Kidney epithelial cell (primary cell): ENCODE measurements at regions not wholly inside any gene's neighbourhood (a gene's known extent, or its start where the extent isn't known, plus 50 kb on each side); places are given as distances from the start of the nearest gene placed in this dataset.
"Not testable (repeated sequence)": the region's sequence is repeated elsewhere in the genome, so short reads cannot be mapped to it uniquely, and the experiment has no call there.

Experiments used
- DNase-seq: peaks from one replicate; pipeline ENCODE4 v3.0.0-alpha.2; 2010; ENCODE audit warnings: low read depth
- H3K27me3 ChIP-seq: 2 replicates; pipeline ENCODE4 v1.6.0; 2011; ENCODE audit warnings: low read length; ENCODE audit not compliant: control insufficient read depth, insufficient read depth
- H3K36me3 ChIP-seq: 2 replicates; pipeline ENCODE4 v1.5.1; 2011; ENCODE audit warnings: low read length; ENCODE audit not compliant: control insufficient read depth, insufficient read depth
- H3K4me3 ChIP-seq: 2 replicates; pipeline ENCODE4 v1.5.1; 2011; ENCODE audit warnings: low read depth, mild to moderate bottlenecking, control low read depth, low read length
- TF ChIP-seq, protein P1 (sequence below): IDR thresholded peaks from 2 replicates; pipeline ENCODE4 v1.5.1; 2011; ENCODE audit warnings: mild to moderate bottlenecking, moderate library complexity, low read length, control low read depth, inconsistent platforms; ENCODE audit not compliant: insufficient read depth, poor library complexity, severe bottlenecking

DNA sequence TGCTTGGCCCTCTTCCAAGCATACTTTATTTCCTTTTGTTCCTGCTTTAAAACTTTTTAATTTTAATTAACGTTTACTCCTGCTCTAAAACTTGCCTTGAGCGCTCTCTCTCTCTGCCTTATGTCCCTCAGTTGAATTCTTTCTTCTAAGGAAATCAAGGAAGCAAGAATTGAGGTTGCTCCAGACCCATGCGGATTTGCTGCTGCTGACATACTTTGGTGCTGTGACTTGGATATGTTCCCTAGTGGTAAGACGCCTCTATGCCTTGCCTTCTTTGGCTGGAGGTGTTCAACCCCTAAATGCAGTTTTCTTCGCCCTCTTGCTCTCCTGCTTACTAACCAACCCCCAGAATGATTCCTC, 148.1 kb downstream of the ADSS2 start:
- Histone ChIP-seq H3K36me3 (no peaks in the 10 kb centered on the region), H3K4me3 (no peak overlapping the region), H3K27me3 (no peaks in the 10 kb centered on the region)
- DNase-seq, result no peak
- TF ChIP-seq, protein P1, sequence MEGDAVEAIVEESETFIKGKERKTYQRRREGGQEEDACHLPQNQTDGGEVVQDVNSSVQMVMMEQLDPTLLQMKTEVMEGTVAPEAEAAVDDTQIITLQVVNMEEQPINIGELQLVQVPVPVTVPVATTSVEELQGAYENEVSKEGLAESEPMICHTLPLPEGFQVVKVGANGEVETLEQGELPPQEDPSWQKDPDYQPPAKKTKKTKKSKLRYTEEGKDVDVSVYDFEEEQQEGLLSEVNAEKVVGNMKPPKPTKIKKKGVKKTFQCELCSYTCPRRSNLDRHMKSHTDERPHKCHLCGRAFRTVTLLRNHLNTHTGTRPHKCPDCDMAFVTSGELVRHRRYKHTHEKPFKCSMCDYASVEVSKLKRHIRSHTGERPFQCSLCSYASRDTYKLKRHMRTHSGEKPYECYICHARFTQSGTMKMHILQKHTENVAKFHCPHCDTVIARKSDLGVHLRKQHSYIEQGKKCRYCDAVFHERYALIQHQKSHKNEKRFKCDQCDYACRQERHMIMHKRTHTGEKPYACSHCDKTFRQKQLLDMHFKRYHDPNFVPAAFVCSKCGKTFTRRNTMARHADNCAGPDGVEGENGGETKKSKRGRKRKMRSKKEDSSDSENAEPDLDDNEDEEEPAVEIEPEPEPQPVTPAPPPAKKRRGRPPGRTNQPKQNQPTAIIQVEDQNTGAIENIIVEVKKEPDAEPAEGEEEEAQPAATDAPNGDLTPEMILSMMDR, result no peak

DNA sequence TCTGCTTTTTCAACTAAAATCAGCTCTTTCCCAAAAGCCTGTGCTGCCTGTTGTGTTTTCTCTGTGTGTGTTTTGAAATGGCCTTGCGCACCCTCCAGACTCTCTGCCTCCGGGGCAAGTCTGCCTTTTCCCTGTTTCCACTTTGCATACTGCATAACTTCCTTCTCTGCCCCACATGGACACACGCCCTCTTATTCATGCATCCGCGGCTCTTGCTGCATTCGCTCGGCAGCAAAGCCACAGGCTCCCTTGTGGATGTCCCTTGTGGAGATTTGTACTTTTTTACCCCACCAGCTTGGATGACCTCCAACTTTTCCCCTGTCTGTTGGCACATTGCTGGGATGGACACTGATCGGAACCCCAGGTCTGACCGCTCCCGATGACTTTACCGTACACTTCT, 147.6 kb downstream of the ADSS2 start:
- no peaks in the 10 kb centered on the region for H3K27me3 ChIP-seq
- no peak for DNase-seq
- H3K36me3 ChIP-seq, result no peaks in the 10 kb centered on the region
- TF ChIP-seq, protein P1, result no peak
- H3K4me3 ChIP-seq, result no peak overlapping the region

DNA sequence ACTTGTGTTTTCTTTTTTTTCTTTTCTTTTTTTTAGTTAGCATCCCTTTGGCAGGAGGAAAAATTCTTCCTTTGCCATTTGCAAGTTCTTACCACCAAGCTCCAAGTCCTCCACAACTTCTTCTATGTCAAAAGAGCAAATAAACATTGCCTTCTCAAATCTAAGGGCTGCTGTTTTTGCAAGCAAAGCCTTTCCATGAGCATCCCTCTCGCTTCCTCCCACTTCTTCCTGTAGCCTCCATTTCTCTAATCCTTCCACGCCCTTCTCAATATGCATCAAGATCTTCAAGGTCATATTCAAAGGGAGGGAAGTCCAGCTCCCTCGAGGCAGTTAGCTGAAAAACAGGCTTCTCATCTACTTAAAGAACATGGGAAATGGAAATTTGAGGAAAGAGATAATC, 147.1 kb downstream of the ADSS2 start:
- no peak for DNase-seq
- Histone ChIP-seq H3K36me3 (no peaks in the 10 kb centered on the region), H3K27me3 (no peaks in the 10 kb centered on the region), H3K4me3 (no peak overlapping the region)
- TF ChIP-seq, protein P1, result no peak

DNA sequence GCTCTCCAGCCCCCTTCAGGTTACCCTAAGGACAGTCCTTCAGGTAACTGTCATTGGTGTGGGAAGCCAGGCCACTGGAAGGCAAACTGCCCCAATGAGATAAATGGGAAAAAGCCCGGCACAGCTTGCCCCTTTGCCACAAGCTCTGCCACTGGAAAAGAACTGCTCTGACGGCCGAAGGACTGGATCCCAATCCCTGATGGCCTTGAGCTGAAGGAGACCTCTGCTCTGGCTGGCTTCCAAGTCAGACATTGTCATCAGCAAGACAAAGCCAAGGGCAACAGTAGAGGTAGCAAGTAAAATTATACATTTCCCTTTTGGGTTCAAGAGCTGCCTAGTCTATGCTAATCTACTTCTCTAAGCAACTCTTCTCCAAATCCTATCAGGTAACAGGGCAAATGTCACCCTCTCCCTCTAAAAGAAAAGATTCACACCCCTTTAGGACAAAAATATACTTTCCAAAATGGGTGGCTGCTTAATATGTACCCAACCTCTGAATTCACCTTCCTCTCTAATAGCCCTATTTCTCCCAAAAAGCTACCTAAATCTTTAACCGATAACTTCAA, 145.8 kb downstream of the ADSS2 start:
- DNase-seq, result no peak
- Histone ChIP-seq H3K36me3 (no peaks in the 10 kb centered on the region), H3K4me3 (no peak overlapping the region), H3K27me3 (no peaks in the 10 kb centered on the region)
- TF ChIP-seq, protein P1, result no peak

DNA sequence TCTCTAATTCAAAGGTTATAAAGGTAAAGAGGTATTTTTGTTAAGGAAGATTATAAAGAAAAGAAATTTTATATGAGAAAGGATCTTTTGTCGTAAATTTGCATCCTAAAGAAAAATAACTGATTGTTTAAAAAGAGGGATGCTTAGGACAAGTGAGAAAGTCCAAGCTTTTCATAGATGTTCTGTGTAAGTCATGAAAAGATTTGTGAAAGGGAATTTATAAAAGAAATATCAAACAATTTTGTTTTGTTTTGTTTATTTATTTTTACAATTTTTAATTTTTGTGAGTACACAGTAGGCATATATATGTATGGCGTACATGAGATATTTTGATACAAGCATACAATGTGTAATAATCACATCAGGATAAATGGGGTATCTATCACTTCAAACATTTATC, 145.2 kb downstream of the ADSS2 start:
- no peaks in the 10 kb centered on the region for H3K27me3 ChIP-seq
- TF ChIP-seq, protein P1, result no peak
- no peak for DNase-seq
- H3K4me3 ChIP-seq, result no peak overlapping the region
- H3K36me3 ChIP-seq, result no peaks in the 10 kb centered on the region

DNA sequence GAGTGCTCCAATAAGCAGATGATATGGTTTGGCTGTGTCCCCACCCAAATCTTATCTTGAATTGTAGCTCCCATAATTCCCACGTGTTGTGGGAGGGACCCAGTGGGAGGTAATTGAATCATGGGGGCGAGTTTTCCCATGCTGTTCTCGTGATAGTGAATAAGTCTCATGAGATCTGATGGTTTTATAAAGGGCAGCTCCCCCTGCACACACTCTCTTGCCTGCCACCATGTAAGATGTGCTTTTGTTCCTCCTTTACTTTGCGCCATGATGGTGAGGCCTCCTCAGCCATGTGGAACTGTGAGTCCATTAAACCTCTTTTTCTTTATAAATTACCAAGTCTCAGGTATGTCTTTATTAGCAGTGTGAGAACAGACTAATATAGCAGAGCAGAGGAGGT, 142.5 kb downstream of the ADSS2 start:
- not testable (repeated sequence) for DNase-seq, H3K4me3 ChIP-seq, H3K36me3 ChIP-seq, H3K27me3 ChIP-seq
